Occipital lobe (tissue), 1 donor: ENCODE measurements at regions not wholly inside any gene's neighbourhood (a gene's known extent, or its start where the extent isn't known, plus 50 kb on each side); places are given as distances from the start of the nearest gene placed in this dataset.

Source experiments
- DNase-seq: peaks from one replicate; lab custom pipeline; 2025; lab: John Stamatoyannopoulos, UW

- no peak for DNase-seq
These were observed 249.4 kb downstream of the LOXHD1 start for GRCh38 chr18:46407486-46408166.

DNA sequence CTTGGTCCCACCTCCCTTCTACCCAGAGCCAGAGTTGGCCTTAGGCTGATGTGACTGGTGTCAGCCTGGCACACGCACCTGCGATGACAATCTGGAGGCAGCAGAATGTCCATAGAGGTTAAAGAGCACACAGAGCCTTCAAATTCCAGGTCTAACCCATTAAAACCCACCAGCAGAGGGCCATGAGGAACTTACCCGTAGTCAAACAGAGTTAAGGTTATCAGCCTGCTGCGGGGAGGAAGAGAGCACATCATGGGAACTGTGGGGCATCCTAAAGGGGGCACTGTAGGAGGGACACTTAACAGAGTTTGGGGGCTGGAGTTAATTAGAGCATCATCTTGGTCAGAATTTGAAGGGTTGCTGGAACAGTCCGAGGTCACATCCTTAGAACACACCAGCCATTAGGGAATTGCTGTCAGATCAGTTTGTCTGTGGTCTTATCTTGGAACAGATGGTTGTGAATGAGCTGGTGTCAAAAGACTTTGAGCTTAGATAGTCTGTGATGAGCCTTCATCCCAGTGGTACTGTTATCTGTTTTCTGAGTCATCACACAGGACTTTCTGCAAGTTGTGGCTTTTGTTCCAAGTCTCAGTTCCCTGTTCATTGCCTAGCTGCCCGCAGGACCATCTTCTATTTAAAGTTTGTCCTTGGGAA is 248.6 kb downstream of the LOXHD1 start:
- DNase-seq = no peak

- no peak for DNase-seq
These were observed 245.7 kb downstream of the LOXHD1 start for GRCh38 chr18:46411191-46411828.

- DNase-seq = no peak
These were observed 244.9 kb downstream of the LOXHD1 start for GRCh38 chr18:46411867-46412690.

- no peak for DNase-seq
These were observed 244.1 kb downstream of the LOXHD1 start for GRCh38 chr18:46412916-46413315.

DNA sequence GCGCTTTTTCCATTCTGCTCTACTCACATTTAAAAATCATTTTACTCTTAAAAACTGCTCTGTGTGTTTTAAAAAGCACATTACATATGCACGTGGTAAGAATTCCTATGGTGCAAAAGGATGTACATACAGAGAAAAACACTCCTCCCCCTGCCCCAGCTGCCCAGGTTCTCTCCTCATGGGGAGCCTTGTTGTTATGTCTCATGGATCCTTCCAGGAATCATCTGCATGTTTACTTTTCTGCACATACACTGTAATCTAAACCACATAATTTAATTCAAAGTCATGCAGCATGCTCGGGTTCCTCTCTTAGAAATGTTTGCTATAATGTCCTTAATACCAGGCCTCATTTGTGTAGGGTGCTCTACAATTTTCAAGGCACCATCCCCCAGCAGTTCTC is 243.3 kb downstream of the LOXHD1 start:
- DNase-seq = no peak

GRCh38 chr18:46414863-46415262 is 242.2 kb downstream of the LOXHD1 start:
- no peak for DNase-seq

DNA sequence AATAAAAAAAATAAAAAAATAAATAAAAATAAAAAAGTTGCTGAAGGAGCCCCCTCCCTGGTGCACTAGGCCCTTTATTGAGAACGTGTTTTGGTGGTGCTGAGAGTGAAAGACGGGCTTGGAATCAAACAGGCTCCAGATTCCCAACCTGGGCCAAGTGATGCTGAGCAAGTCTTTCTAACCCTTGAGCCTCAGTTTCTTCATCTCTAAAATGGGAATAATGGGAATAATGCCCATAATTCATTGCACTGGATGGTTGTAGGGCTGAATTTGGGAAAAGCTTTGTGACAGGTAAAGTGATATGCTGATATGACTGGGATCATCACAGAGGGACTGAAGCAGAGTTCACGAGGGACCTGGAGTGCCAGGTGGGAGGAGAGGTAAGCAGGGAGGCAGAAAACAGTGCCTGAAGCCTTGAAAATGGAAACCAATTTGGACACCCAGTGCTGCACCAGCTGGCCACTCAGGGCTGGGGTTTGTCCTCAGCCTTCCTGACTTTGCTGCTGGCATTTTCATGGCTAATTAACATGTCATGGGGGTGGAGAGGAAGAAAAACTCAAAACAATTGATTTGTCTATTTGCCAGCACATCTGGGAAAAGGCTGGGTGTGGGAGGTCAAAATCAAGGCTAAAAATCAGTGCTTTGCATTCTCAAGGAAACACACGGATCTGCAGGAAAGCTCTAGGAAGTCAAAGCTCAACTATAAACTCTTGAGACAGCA is 241.3 kb downstream of the LOXHD1 start:
- DNase-seq = no peak

- no peak for DNase-seq
These were observed 240.0 kb downstream of the LOXHD1 start for GRCh38 chr18:46416706-46417638.

- DNase-seq = no peak
These were observed 238.3 kb downstream of the LOXHD1 start for GRCh38 chr18:46418663-46419260.

- no peak for DNase-seq
These were observed 237.5 kb downstream of the LOXHD1 start for GRCh38 chr18:46419391-46420141.

GRCh38 chr18:46421973-46422551 is 235.0 kb downstream of the LOXHD1 start:
- no peak for DNase-seq

GRCh38 chr18:46422552-46423055 is 234.4 kb downstream of the LOXHD1 start:
- DNase-seq = no peak

- no peak for DNase-seq
These were observed 233.7 kb downstream of the LOXHD1 start for GRCh38 chr18:46423226-46423805.

GRCh38 chr18:46424898-46425297 is 232.1 kb downstream of the LOXHD1 start:
- DNase-seq = no peak

DNA sequence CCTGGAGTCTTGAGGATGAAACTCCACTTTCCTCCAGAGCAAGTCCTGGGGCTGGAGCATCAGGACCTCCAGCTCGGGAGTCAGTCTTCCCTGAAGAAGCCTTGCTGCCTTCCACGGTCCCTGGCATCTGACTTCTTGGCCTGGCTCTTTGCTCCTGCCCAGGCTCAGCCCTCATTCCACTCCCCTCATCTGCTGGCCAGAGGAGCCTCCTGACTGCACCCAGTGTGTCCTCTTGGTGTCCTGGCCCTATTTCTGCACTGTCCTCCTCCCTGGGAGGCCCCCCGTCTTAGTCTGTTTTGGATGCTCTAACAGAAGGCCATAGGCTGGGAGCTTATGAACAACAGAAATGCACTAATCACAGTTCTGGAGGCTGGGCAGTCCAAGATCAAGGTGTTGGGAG is 231.5 kb downstream of the LOXHD1 start:
- no peak for DNase-seq

DNA sequence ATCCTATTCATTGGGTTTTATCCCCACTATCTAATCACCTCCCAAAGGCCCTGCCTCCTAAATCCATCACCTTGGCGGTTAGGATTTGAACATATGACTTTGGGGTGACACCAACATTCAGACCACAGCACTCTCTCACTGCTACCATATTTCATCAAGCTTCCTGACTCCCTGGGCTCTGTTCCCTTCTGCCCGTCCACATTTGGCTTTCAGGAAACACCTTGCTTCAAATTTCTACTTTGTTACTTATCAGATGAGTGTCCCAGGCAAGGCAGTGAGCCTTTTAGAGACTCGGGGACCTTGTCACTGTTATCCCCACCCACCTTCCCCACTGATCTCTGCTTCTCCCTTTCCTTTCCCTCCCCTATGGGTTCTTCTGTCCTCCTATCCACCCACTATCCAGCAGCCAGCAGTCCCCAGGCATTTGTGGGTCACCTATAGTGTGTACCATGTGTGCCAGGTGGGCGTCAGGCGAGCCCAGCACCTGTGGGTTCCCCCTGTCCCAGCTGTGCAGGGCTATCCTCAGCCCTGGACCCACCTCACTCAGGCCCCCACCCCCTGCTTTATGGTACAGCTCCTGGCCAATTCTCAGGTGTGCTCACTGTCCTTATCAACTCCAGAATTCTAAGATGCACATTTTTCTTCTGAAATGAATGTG is 230.9 kb downstream of the LOXHD1 start:
- DNase-seq = no peak

DNA sequence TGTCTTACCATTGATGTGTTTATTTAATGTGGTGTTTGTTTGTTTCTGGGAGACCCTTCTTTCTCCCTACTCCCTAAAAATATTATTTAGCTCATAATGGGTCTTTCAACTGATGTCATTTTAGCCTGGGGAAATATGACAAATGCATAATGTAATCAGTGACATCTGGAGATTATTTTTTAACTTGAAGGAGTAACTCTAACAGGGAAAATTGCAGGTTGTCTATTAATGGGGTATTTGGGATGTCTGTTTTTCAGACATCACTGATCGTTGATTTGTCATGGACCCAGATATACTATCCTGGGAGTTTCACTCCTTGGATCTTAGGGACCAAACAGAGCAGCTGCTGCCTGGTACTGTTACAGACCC is 230.4 kb downstream of the LOXHD1 start:
- no peak for DNase-seq
